OCI-LY1 (cell line): ENCODE measurements at regions not wholly inside any gene's neighbourhood (a gene's known extent, or its start where the extent isn't known, plus 50 kb on each side); places are given as distances from the start of the nearest gene placed in this dataset.

Experiments
- CTCF ChIP-seq: fragments of 200-600 bp; sonication (generic), shearing (Covaris generic); IDR thresholded peaks from 2 replicates; pipeline ENCODE4 v1.5.1; 2017; ENCODE audit warnings: mild to moderate bottlenecking, antibody characterized with exemption, low read length, moderate library complexity, mixed read lengths
- EZH2 ChIP-seq: fragments of 200-600 bp; sonication (generic), shearing (Covaris generic); IDR thresholded peaks from 2 replicates; pipeline ENCODE4 v1.8.0; 2017; ENCODE audit warnings: borderline replicate concordance, mixed run types, mild to moderate bottlenecking, antibody characterized with exemption, low read length, moderate library complexity, mixed read lengths

- TF ChIP-seq CTCF (no peak), EZH2 (no peak)
Measured at GRCh38 chr4:188658958-188659522, 519.8 kb downstream of the TRIML1 start.
